IPS DF 19.7 (cell line): ENCODE measurements at regions not wholly inside any gene's neighbourhood (a gene's known extent, or its start where the extent isn't known, plus 50 kb on each side); places are given as distances from the start of the nearest gene placed in this dataset.

ENCODE experiments used
- DNase-seq: peaks from one replicate; pipeline ENCODE4 v3.0.0-alpha.2; 2013; ENCODE audit warnings: low read depth, low spot score

DNA sequence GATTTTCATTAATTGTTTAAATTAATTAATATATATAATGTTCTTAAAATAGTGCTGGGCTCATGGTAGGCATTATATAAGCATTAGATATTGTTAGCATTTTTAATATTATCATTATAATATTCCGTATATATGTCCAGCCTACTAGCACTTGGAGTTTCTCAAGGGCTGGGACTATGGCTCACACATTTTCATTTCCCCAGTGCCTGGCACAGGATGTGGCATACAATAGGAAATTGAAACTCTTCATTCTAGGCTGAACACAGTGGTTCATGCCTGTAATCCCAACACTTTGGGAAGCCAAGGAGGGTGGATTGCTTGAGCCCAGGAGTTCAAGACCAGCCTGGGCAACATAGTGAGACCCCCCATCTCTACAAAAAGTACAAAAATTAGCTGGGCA lies 170.4 kb downstream of the RSL24D1 start:
- DNase-seq = no peak

DNA sequence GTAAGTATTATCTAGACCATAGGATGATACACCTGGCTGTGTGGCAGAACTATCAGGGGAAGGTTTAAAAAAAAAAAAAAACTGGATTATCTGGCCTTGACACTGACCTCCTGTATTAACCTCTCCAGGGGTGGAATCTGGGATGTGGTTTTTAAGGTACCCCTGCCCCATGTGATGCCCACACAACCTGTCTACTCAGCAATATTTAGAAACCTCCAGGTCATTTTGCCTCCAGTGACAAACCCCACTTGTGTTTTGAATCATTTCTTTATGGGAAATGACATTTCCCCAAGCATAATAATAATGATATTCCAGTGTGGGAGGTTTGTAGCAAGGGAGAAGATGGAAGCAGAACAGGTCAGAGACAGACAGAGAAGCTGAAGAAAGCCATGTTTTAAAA lies 179.1 kb downstream of the RSL24D1 start:
- no peak for DNase-seq

- no peak for DNase-seq
These were observed 180.5 kb downstream of the RSL24D1 start for GRCh38 chr15:55016225-55016624.

DNA sequence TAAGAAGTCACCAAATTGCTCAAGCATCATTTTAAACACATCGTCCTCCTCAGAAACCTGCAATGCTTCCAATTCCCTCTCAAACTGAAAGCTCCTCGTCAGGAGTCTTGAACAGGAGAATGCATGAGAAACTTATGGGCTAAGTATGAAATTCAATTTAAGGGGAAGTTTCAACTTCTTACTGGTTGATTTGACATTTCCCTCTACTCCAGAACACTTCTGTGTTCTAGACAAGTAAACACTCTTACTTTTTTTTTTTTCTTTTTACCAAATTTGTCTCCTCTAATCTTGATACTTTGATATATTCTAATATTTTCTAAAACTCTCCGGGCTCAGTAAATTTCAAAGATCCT lies 181.7 kb downstream of the RSL24D1 start:
- no peak for DNase-seq

- DNase-seq = no peak
These were observed 182.2 kb downstream of the RSL24D1 start for GRCh38 chr15:55014391-55015092.

DNA sequence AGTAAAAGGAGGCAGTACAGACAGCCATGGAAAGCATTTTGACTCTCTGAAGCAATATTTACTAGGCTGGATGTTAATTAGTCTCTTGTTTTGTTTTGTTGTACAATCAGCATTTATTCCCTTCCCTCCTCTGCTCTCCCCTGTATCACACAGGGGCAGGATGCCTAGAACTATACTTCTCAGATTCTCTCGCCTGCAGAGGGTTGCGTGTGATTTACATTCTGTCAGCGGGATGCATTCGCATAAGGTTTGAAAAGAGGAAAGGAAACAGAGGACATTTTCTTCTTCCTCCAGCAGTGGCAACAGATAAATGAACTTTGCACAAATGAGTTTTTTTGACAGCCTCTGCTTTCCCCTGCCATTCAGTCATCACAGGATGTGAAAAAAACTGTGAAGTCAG lies 188.3 kb downstream of the RSL24D1 start:
- DNase-seq = no peak

DNA sequence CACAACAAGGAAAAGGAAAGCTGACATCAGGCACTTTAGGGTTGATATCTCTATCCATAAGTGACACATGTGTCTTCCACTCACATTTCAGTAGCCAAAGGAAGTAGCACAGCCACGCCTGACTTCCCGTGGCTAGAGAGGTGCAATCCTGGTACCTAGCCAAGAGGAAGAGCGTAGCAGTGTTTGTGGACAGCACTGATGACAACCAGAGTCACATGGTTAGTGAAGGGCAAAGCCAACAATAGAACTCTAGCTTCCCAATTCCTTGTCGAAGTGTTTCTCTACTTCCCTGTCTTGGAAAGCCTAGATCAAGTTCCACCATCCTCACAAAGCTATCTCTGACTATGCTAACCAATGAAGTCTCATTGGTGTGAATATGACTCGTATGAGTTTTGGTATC lies 189.2 kb downstream of the RSL24D1 start:
- DNase-seq = no peak

DNA sequence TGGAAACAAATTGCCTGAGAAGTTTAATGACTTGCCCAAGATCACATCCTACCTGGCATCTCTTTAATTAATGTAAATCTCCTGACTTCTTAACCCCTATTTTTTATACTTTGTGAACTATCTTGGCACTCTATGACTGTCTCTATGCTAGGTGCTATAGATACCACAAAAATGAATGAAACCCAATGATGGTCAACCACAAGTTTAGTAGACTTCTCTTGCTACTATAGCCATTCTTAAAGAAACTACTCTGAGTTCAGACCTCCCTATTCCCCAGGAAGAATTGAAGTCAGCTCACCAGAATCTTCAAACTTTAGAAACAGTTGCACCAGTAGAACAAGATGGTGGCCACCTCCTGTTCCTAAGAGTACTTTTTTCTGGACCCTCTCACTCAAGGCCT lies 191.1 kb downstream of the RSL24D1 start:
- DNase-seq = no peak

DNA sequence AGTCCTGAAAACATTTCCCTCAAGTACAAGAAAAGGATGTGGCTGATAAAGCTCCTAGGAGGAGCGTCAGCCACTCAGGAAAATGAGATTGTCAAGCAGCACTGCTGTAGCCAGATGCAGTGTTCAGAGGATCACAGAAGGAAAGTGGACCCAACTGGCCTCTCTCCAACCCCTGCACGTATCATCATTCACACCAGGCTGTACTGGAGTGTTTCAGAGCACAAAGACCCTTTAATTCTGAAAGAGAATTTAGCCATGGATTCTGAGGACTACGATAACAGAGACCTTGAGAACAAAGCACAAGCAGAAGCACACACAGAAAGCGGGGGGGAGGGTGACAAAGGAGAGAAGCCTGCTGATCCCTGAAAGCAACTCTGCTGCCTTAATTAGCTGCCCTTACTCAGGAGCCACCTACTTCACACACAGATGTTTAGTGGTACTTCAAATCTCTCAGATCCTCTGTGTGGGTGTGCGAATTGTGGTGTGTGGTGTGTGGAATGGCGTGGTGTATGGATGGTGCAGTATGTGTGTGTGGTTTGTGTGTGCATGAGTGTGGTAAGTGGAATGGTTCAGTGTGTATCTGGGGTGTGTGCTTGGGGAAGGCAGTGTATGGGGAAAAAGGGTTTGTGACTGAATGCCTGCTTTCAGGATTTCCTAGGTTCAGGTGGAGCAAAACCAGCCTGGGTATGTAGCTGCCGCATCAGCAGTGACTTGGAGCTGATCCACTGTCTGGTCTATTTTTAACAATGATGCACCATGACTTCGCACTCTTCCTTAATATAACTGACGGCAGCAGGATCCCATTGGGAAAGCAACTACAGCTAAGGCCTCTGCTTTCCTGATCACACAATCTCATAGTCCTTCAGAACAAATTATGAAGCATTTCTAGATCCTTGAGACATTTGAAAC lies 192.5 kb downstream of the RSL24D1 start:
- DNase-seq = no peak

GRCh38 chr15:54998661-54999060 lies 198.1 kb downstream of the RSL24D1 start:
- DNase-seq = no peak

GRCh38 chr15:54990793-54991192 lies 205.9 kb downstream of the RSL24D1 start:
- no peak for DNase-seq

GRCh38 chr15:54987881-54988280 lies 208.9 kb downstream of the RSL24D1 start:
- no peak for DNase-seq

- DNase-seq = no peak
These were observed 216.8 kb downstream of the RSL24D1 start for GRCh38 chr15:54979964-54980363.

GRCh38 chr15:54962637-54963036 lies 234.1 kb downstream of the RSL24D1 start:
- no peak for DNase-seq

GRCh38 chr15:54960266-54960665 lies 236.5 kb downstream of the RSL24D1 start:
- no peak for DNase-seq

DNA sequence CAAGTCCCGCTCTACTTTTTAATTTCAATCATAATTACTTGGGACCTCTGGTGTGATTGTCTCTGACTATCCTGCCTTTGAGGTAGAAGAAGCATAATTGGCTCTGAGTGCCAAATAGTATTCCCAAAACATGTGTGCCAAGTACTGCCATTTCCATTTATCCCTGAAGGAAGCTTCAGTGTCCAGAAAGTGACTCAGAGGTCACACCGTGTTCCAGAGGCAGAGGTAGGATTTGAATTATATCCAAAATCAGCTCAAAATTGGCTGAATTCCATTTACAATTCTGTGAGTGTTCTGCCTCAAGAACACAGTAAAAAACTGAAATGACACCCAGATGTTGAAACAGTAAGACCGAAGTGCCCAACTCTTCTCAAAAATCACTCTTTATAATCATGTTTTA lies 255.3 kb downstream of the RSL24D1 start:
- DNase-seq = no peak

GRCh38 chr15:54917312-54917711 lies 279.4 kb downstream of the RSL24D1 start:
- DNase-seq = no peak

- DNase-seq = no peak
These were observed 281.4 kb downstream of the RSL24D1 start for GRCh38 chr15:54915380-54915779.

GRCh38 chr15:54884312-54884711 lies 312.4 kb downstream of the RSL24D1 start:
- DNase-seq = no peak

GRCh38 chr15:54859982-54860381 lies 336.8 kb downstream of the RSL24D1 start:
- DNase-seq = no peak

GRCh38 chr15:54854667-54855066 lies 342.1 kb downstream of the RSL24D1 start:
- no peak for DNase-seq

DNA sequence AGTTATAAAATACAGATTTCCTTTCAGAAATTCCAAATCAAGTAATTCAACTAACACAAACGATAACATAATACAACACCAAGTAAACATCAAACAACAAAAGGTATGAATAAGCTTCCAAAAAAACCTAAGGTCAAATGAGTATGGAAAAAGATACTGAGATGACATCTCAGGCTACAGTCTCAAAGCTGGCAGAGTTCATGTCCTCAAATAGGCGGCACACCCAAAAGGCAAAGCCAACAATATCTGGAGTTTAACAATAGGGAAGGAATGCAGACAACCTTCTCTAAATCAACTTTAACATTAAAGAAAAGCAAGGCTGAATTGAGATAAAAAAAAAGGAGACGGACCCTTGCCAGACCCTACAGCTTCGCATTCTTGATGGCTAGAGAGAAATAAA lies 346.6 kb downstream of the RSL24D1 start:
- DNase-seq = no peak

- no peak for DNase-seq
These were observed 353.7 kb downstream of the RSL24D1 start for GRCh38 chr15:54843006-54843405.
